ENCODE measurements at regions not wholly inside any gene's neighbourhood (a gene's known extent, or its start where the extent isn't known, plus 50 kb on each side); places are given as distances from the start of the nearest gene placed in this dataset.

GRCh38 chr15:95269242-95270183 lies 1038.2 kb downstream of the MCTP2 start:
- no peak for TF ChIP-seq EZH2 (IDR thresholded peaks at IDR 0.05; ENCODE audit: low read depth, unreplicated experiment)
- TF ChIP-seq CTCF (conservative IDR thresholded peaks at IDR 0.05; ENCODE audit: low read depth in 2 of 2): no peak
- TF ChIP-seq CREB1 (CRISPR knock-in tag; IDR thresholded peaks at IDR 0.05; ENCODE audit: low read depth): no peak
- no peak for TF ChIP-seq POLR2AphosphoS5 (IDR thresholded peaks at IDR 0.05; ENCODE audit: low read depth)
- no peak for TF ChIP-seq REST (IDR thresholded peaks at IDR 0.05; ENCODE audit: unreplicated experiment)
